MM.1S (cell line): ENCODE measurements at regions not wholly inside any gene's neighbourhood (a gene's known extent, or its start where the extent isn't known, plus 50 kb on each side); places are given as distances from the start of the nearest gene placed in this dataset.

Experiments used
- DNase-seq: peaks from one replicate; pipeline ENCODE4 v3.0.0-alpha.2; 2015
- H2AFZ ChIP-seq: fragments of 300-600 bp; sonication (generic); 2 replicates; pipeline ENCODE4 v1.6.0; 2016; ENCODE audit warnings: antibody characterized with exemption, low read length
- H3F3A ChIP-seq: fragments of 300-600 bp; sonication (generic); 2 replicates; pipeline ENCODE4 v1.6.1; 2016; ENCODE audit warnings: mild to moderate bottlenecking, antibody characterized with exemption, low read length, moderate library complexity, mixed read lengths; ENCODE audit not compliant: insufficient read depth
- H3K27ac ChIP-seq: fragments of 300-600 bp; sonication (generic); 2 replicates; pipeline ENCODE4 v1.5.1; 2016; ENCODE audit warnings: mild to moderate bottlenecking, low read length
- H3K27me3 ChIP-seq: fragments of 300-600 bp; sonication (generic); replicated peaks from 2 replicates; pipeline ENCODE4 v1.6.0; 2016; ENCODE audit warnings: low read length; ENCODE audit not compliant: insufficient read depth
- H3K36me3 ChIP-seq: fragments of 300-600 bp; sonication (generic); replicated peaks from 2 replicates; pipeline ENCODE4 v1.6.1; 2016; ENCODE audit warnings: mild to moderate bottlenecking, low read length, mixed read lengths; ENCODE audit not compliant: insufficient read depth
- H3K4me1 ChIP-seq: fragments of 300-600 bp; sonication (generic); 2 replicates; pipeline ENCODE4 v1.6.1; 2016; ENCODE audit warnings: low read length, mixed read lengths
- H3K4me2 ChIP-seq: fragments of 300-600 bp; sonication (generic); 2 replicates; pipeline ENCODE4 v1.6.0; 2016; ENCODE audit warnings: low read depth, low read length
- H3K4me3 ChIP-seq: fragments of 300-600 bp; sonication (generic); 2 replicates; pipeline ENCODE4 v1.5.1; 2016; ENCODE audit warnings: low read length, mixed read lengths
- H3K79me2 ChIP-seq: fragments of 300-600 bp; sonication (generic); 2 replicates; pipeline ENCODE4 v1.6.1; 2016; ENCODE audit warnings: mixed run types, low read length, mixed read lengths
- H3K9ac ChIP-seq: fragments of 300-600 bp; sonication (generic); 2 replicates; pipeline ENCODE4 v1.6.1; 2016; ENCODE audit warnings: low read length, mixed read lengths
- H3K9me2 ChIP-seq: fragments of 300-600 bp; sonication (generic); replicated peaks from 2 replicates; pipeline ENCODE4 v1.6.1; 2016; ENCODE audit warnings: mild to moderate bottlenecking, low read length, mixed read lengths; ENCODE audit not compliant: insufficient read depth
- H3K9me3 ChIP-seq: fragments of 300-600 bp; sonication (generic); replicated peaks from 2 replicates; pipeline ENCODE4 v1.6.1; 2016; ENCODE audit warnings: mild to moderate bottlenecking, low read length, mixed read lengths; ENCODE audit not compliant: insufficient read depth
- H4K20me1 ChIP-seq: fragments of 300-600 bp; sonication (generic); 2 replicates; pipeline ENCODE4 v1.6.1; 2016; ENCODE audit warnings: mild to moderate bottlenecking, low read length, moderate library complexity, mixed read lengths; ENCODE audit not compliant: insufficient read depth
- EZH2 ChIP-seq: fragments of 300-600 bp; sonication (generic); optimal IDR thresholded peaks from 2 replicates; pipeline ENCODE3; 2017; ENCODE audit warnings: low read depth, mild to moderate bottlenecking, antibody characterized with exemption, low read length, mixed read lengths
- EZH2phosphoT487 ChIP-seq: fragments of 300-600 bp; sonication (generic); IDR thresholded peaks from 2 replicates; pipeline ENCODE4 v1.6.1; 2018; ENCODE audit warnings: antibody characterized with exemption, low read length
- TF ChIP-seq, protein P1 (sequence below): fragments of 300-600 bp; sonication (generic); IDR thresholded peaks from 2 replicates; pipeline ENCODE4 v1.5.1; 2016; ENCODE audit warnings: antibody characterized with exemption, low read length, mixed read lengths

DNA sequence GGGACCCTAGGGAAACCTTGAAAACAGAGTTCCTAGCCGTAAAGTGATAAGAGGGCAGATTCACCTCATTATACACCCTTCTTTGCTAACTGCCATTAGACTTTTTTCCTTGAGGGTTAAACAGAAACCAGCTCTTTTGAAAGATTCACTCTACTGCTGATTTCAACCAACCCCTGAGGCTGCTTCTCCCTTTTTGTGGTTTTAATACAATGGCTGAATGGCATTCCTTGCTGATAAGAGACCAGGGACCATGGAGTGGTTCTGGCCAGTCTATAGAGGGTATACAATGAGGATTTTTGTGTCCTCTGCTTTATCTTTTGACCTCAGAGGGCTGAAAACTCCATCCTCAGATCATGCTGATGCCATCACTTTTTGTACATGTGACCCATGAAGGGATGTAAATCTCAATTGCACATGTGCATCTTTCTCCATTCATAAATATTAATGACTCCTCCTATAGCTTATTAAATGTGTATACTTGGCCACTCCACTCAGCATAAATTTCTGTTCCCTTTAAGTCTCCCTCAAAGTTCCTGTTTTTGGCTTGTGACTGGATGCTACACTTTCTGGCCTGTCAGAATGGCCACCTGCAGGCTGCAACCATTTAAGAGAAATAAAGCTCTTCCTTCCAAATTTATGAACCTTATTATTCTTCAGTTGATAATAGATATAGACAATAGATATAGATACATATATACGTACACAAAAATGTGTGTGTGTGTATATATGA is 233.8 kb upstream of the SEL1L start:
- H3K4me1 ChIP-seq = no peaks in the 10 kb centered on the region
- no peaks in the 10 kb centered on the region for H4K20me1 ChIP-seq
- TF ChIP-seq EZH2 = no peak
- TF ChIP-seq EZH2phosphoT487 = no peak
- TF ChIP-seq, protein P1, sequence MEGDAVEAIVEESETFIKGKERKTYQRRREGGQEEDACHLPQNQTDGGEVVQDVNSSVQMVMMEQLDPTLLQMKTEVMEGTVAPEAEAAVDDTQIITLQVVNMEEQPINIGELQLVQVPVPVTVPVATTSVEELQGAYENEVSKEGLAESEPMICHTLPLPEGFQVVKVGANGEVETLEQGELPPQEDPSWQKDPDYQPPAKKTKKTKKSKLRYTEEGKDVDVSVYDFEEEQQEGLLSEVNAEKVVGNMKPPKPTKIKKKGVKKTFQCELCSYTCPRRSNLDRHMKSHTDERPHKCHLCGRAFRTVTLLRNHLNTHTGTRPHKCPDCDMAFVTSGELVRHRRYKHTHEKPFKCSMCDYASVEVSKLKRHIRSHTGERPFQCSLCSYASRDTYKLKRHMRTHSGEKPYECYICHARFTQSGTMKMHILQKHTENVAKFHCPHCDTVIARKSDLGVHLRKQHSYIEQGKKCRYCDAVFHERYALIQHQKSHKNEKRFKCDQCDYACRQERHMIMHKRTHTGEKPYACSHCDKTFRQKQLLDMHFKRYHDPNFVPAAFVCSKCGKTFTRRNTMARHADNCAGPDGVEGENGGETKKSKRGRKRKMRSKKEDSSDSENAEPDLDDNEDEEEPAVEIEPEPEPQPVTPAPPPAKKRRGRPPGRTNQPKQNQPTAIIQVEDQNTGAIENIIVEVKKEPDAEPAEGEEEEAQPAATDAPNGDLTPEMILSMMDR = no peak

DNA sequence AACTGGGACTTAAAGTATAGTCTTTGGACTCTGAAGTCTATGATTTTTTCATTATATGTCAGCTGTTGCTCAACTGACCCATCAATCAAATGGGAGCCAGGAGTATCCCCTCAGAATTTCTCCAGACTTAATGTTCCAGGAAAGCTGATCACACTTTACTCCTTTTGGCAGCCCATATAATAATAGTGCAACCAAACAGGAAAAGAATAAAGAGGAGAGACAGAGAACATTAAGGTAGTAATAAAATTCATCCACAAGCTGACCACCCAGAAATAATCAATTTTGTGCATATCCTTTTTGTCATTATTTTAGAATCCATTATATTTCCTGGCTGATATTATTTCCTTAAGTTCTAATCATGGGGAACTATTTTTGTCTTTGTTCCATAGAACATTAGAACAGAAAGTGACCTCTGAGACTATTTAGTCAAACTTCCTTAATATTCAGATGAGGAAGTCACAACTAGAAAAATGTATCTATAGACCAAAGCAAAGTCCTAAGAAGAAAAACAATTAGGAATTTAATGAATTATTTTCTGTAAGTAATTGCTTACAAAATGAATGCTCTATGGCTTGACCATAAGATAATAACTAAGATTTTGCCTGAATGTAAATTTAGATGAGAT is 238.1 kb upstream of the SEL1L start:
- Histone ChIP-seq H3K79me2 (no peaks in the 10 kb centered on the region), H3K4me2 (no peak overlapping the region), H4K20me1 (no peaks in the 10 kb centered on the region), H2AFZ (no peak overlapping the region), H3F3A (no peaks in the 10 kb centered on the region), H3K4me3 (no peak overlapping the region), H3K9ac (no peak overlapping the region), H3K9me2 (no peaks in the 10 kb centered on the region), H3K27me3 (no peaks in the 10 kb centered on the region), H3K9me3 (no peaks in the 10 kb centered on the region), H3K4me1 (no peaks in the 10 kb centered on the region), H3K27ac (no peak overlapping the region), H3K36me3 (no peaks in the 10 kb centered on the region)
- TF ChIP-seq EZH2 (no peak), EZH2phosphoT487 (no peak)
- TF ChIP-seq, protein P1 = no peak
- no peak for DNase-seq

More for the DNA sequence above, 233.8 kb upstream of the SEL1L start:
- Histone ChIP-seq H3K27ac (no peak overlapping the region), H3K4me2 (no peak overlapping the region), H3K9ac (no peak overlapping the region), H3K79me2 (no peaks in the 10 kb centered on the region), H3K27me3 (no peaks in the 10 kb centered on the region), H3F3A (no peaks in the 10 kb centered on the region), H3K9me2 (no peaks in the 10 kb centered on the region), H3K36me3 (no peaks in the 10 kb centered on the region), H2AFZ (no peak overlapping the region), H3K4me3 (no peak overlapping the region), H3K9me3 (no peaks in the 10 kb centered on the region)
- DNase-seq = no peak

DNA sequence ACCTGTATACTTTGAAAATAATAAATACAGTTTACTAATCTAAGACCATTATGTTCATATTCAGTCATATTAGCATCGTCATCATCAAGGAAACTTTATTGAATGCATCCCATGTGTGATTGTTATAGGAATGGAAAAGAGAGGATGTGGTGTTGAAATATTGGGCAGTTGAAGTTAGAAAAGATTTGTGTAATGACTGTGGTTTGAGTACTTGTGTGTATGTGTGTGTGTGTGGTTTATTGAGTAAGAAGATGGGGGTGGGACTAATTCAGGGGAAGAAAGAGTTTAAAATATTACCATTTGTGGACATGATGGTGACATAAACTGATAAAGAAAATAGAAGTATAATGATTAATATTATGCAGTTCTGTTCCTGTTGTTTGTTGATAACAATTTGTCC is 238.7 kb upstream of the SEL1L start:
- Histone ChIP-seq H3K27me3 (no peaks in the 10 kb centered on the region), H3F3A (no peaks in the 10 kb centered on the region), H3K9ac (no peak overlapping the region), H3K9me2 (no peaks in the 10 kb centered on the region), H3K4me2 (no peak overlapping the region), H4K20me1 (no peaks in the 10 kb centered on the region), H3K79me2 (no peaks in the 10 kb centered on the region), H2AFZ (no peak overlapping the region), H3K4me1 (no peaks in the 10 kb centered on the region), H3K36me3 (no peaks in the 10 kb centered on the region), H3K27ac (no peak overlapping the region), H3K9me3 (no peaks in the 10 kb centered on the region), H3K4me3 (no peak overlapping the region)
- TF ChIP-seq EZH2 (no peak), EZH2phosphoT487 (no peak)
- TF ChIP-seq, protein P1 = no peak
- no peak for DNase-seq
